ENCODE measurements at regions not wholly inside any gene's neighbourhood (a gene's known extent, or its start where the extent isn't known, plus 50 kb on each side); places are given as distances from the start of the nearest gene placed in this dataset.

GRCh38 chr14:48876806-48877340 is 709.3 kb downstream of the RPS29 start (continued):
- TF ChIP-seq CTCF (IDR thresholded peaks at IDR 0.05; ENCODE audit: low read depth, low read length, missing input control) (no peak), TAF1 (conservative IDR thresholded peaks at IDR 0.05) (no peak), FOXA2 (IDR thresholded peaks at IDR 0.05) (no peak)

- Histone ChIP-seq H3K4me1 (ENCODE audit: control insufficient read depth in 4 of 4, insufficient read depth in 4 of 4, low read length in 3 of 4) (no peaks in the 10 kb centered on the region), H3K9me3 (ENCODE audit: control insufficient read depth in 4 of 4, low read length in 3 of 4) (no peaks in the 10 kb centered on the region), H3K4me3 (ENCODE audit: low read depth in 1 of 3, low read length in 3 of 3) (no peak overlapping the region), H3K27ac (ENCODE audit: low read depth in 1 of 2, low read length in 2 of 2) (no peak overlapping the region), H3K9ac (ENCODE audit: low read depth in 1 of 2, low read length in 2 of 2) (no peak overlapping the region), H3K36me3 (ENCODE audit: control insufficient read depth in 4 of 4, insufficient read depth in 3 of 4, low read depth in 1 of 4, low read length in 3 of 4) (no peaks in the 10 kb centered on the region), H3K27me3 (ENCODE audit: control insufficient read depth in 4 of 4, insufficient read depth in 4 of 4, low read length in 3 of 4) (no peaks in the 10 kb centered on the region)
- 93% methylated on average over 2 of the region's 2 CpGs for WGBS
- no peak for DNase-seq (ENCODE audit: low spot score)
- TF ChIP-seq GABPA (IDR thresholded peaks at IDR 0.05 in 1 of 2, conservative IDR thresholded peaks at IDR 0.05 in 1 of 2), result no peak
- no peak for TF ChIP-seq TAF1 (conservative IDR thresholded peaks at IDR 0.05)
- TF ChIP-seq MAX (IDR thresholded peaks at IDR 0.05), result no peak
- no peak for TF ChIP-seq ZBTB33 (IDR thresholded peaks at IDR 0.05)
Measured at GRCh38 chr14:48874711-48875110, 711.5 kb downstream of the RPS29 start.

- Histone ChIP-seq H3K4me3 (ENCODE audit: low read depth in 1 of 3, low read length in 3 of 3) (no peak overlapping the region), H3K27me3 (ENCODE audit: control insufficient read depth in 4 of 4, insufficient read depth in 4 of 4, low read length in 3 of 4) (no peaks in the 10 kb centered on the region), H3K9me3 (ENCODE audit: control insufficient read depth in 4 of 4, low read length in 3 of 4) (no peaks in the 10 kb centered on the region), H3K9ac (ENCODE audit: low read depth in 1 of 2, low read length in 2 of 2) (no peak overlapping the region), H3K36me3 (ENCODE audit: control insufficient read depth in 4 of 4, insufficient read depth in 3 of 4, low read depth in 1 of 4, low read length in 3 of 4) (no peaks in the 10 kb centered on the region), H3K27ac (ENCODE audit: low read depth in 1 of 2, low read length in 2 of 2) (no peak overlapping the region), H3K4me1 (ENCODE audit: control insufficient read depth in 4 of 4, insufficient read depth in 4 of 4, low read length in 3 of 4) (no peaks in the 10 kb centered on the region)
- TF ChIP-seq RAD21 (IDR thresholded peaks at IDR 0.05), result no peak
- TF ChIP-seq YY1 (IDR thresholded peaks at IDR 0.05), result no peak
- no peak for TF ChIP-seq CTCF (IDR thresholded peaks at IDR 0.05; ENCODE audit: low read depth, low read length, missing input control)
- TF ChIP-seq FOXA2 (IDR thresholded peaks at IDR 0.05), result no peak
- TF ChIP-seq EGR1 (IDR thresholded peaks at IDR 0.05; ENCODE audit: low read depth in 2 of 2), result no peak
- no peak for TF ChIP-seq JUND (IDR thresholded peaks at IDR 0.05)
- no peak for TF ChIP-seq GABPA (IDR thresholded peaks at IDR 0.05 in 1 of 2, conservative IDR thresholded peaks at IDR 0.05 in 1 of 2)
- TF ChIP-seq TAF1 (conservative IDR thresholded peaks at IDR 0.05), result no peak
- no peak for TF ChIP-seq HNF4G (IDR thresholded peaks at IDR 0.05)
- no peak for TF ChIP-seq REST (IDR thresholded peaks at IDR 0.05)
- no peak for TF ChIP-seq RXRA (IDR thresholded peaks at IDR 0.05)
- no peak for DNase-seq (ENCODE audit: low spot score)
- WGBS, result 65% methylated on average over 2 of the region's 2 CpGs
Measured at GRCh38 chr14:48857366-48857765, 728.8 kb downstream of the RPS29 start.
